Astrocyte (in vitro differentiated cells and primary cell): ENCODE measurements at regions not wholly inside any gene's neighbourhood (a gene's known extent, or its start where the extent isn't known, plus 50 kb on each side); places are given as distances from the start of the nearest gene placed in this dataset.

ENCODE experiments used
- DNase-seq: peaks from one replicate; pipeline ENCODE4 v3.0.0-alpha.2; 2010; ENCODE audit warnings: low read depth
- FAIRE-seq: peaks from 2 replicates; lab custom pipeline; 2011; peaks lifted over from hg19 to GRCh38; lab: Jason Lieb, UNC
- H2AFZ ChIP-seq: 2 replicates; pipeline ENCODE4 v1.6.0; 2012; ENCODE audit warnings: low read depth, low read length, inconsistent platforms
- H3K27ac ChIP-seq: 2 replicates; pipeline ENCODE4 v1.5.1; 2011; ENCODE audit warnings: low read depth, low read length, inconsistent platforms
- H3K27me3 ChIP-seq: 2 replicates; pipeline ENCODE4 v1.6.0; 2011; ENCODE audit warnings: low read length, inconsistent platforms; ENCODE audit not compliant: insufficient read depth
- H3K36me3 ChIP-seq: 2 replicates; pipeline ENCODE4 v1.5.1; 2011; ENCODE audit warnings: low read length, inconsistent platforms; ENCODE audit not compliant: insufficient read depth
- H3K4me1 ChIP-seq: 2 replicates; pipeline ENCODE4 v1.5.1; 2011; ENCODE audit warnings: low read length, inconsistent platforms; ENCODE audit not compliant: insufficient read depth
- H3K4me2 ChIP-seq: 2 replicates; pipeline ENCODE4 v1.6.0; 2012; ENCODE audit warnings: low read length, inconsistent platforms
- H3K4me3 ChIP-seq: 2 replicates; pipeline ENCODE4 v1.5.1; 2011; ENCODE audit warnings: low read depth, mild to moderate bottlenecking, low read length, inconsistent platforms; ENCODE audit not compliant: insufficient read depth
- H3K79me2 ChIP-seq: 2 replicates; pipeline ENCODE4 v1.6.0; 2012; ENCODE audit warnings: mild to moderate bottlenecking, low read length, inconsistent platforms; ENCODE audit not compliant: insufficient read depth
- H3K9ac ChIP-seq: 2 replicates; pipeline ENCODE4 v1.6.0; 2012; ENCODE audit warnings: mild to moderate bottlenecking, low read length, inconsistent platforms
- H3K9me3 ChIP-seq: 2 replicates; pipeline ENCODE4 v1.5.1; 2012; ENCODE audit warnings: low read depth, mild to moderate bottlenecking, low read length, inconsistent platforms; ENCODE audit not compliant: insufficient read depth
- H4K20me1 ChIP-seq: 2 replicates; pipeline ENCODE4 v1.6.0; 2012; ENCODE audit warnings: low read length, inconsistent platforms; ENCODE audit not compliant: insufficient read depth
- H3K27ac Mint-ChIP-seq: one replicate; pipeline ENCODE4 v1.8.0; 2021; ENCODE audit warnings: mild to moderate bottlenecking, mixed read lengths; ENCODE audit not compliant: unreplicated experiment
- H3K27me3 Mint-ChIP-seq: one replicate; pipeline ENCODE4 v1.8.0; 2021; ENCODE audit warnings: low read depth, mixed read lengths; ENCODE audit not compliant: unreplicated experiment
- H3K36me3 Mint-ChIP-seq: one replicate; pipeline ENCODE4 v1.8.0; 2021; ENCODE audit warnings: low read depth, mixed read lengths; ENCODE audit not compliant: unreplicated experiment
- H3K4me1 Mint-ChIP-seq: one replicate; pipeline ENCODE4 v1.8.0; 2021; ENCODE audit warnings: low read depth, mixed read lengths; ENCODE audit not compliant: unreplicated experiment
- H3K4me3 Mint-ChIP-seq: one replicate; pipeline ENCODE4 v1.8.0; 2021; ENCODE audit warnings: mild to moderate bottlenecking, moderate library complexity, mixed read lengths; ENCODE audit not compliant: unreplicated experiment
- H3K9me3 Mint-ChIP-seq: one replicate; pipeline ENCODE4 v1.8.0; 2021; ENCODE audit warnings: mild to moderate bottlenecking, mixed read lengths; ENCODE audit not compliant: unreplicated experiment
- EZH2 ChIP-seq: IDR thresholded peaks from 2 replicates; pipeline ENCODE4 v1.6.1; 2012; ENCODE audit warnings: mild to moderate bottlenecking, low read length, inconsistent platforms; ENCODE audit not compliant: insufficient read depth
- TF ChIP-seq, protein P1 (sequence below): IDR thresholded peaks from 2 replicates; pipeline ENCODE4 v1.5.1; 2011; ENCODE audit warnings: low read depth, mild to moderate bottlenecking, inconsistent platforms, low read length, moderate library complexity; ENCODE audit not compliant: insufficient read depth

DNA sequence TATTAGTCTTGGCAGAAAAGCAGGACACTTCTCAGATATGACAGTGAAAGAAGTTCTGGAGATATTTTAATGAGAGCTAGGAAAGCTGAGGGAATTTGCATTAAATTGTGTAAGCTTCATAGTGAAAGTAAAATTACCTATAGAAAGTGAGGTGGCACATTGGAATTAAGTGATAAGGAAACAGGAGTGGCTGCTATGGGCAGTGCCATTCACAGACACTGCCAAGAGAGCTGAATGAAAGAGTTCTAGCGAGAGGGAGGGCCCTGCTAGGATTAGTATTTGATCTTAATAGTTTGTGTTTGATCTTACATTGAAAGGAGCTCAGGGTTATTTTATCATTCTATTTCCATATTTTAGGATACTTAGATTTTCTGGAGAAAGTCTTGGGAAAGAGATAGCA, 351.9 kb downstream of the DDX10 start:
- no peak overlapping the region for H3K4me3 Mint-ChIP-seq
- no peaks in the 10 kb centered on the region for H3K36me3 Mint-ChIP-seq

DNA sequence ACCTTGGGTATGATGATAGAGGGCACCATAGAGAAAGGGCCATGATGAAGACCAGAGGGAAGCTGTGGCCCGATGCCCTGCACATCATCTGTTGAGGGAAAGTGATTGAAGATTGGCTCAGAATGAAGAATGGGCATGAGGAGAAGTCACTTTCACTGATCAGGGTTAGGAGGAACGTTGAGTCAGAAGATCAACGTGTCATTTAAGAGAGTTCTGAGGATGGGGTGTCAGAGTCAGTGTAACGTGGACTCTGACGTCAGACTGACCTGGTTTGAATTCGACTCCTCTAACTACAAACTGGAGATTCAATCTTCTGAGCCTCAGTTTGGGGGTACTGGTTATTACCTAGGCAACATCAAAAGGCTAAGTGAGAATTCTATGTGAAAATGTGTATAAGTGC, 352.6 kb downstream of the DDX10 start:
- TF ChIP-seq, protein P1, sequence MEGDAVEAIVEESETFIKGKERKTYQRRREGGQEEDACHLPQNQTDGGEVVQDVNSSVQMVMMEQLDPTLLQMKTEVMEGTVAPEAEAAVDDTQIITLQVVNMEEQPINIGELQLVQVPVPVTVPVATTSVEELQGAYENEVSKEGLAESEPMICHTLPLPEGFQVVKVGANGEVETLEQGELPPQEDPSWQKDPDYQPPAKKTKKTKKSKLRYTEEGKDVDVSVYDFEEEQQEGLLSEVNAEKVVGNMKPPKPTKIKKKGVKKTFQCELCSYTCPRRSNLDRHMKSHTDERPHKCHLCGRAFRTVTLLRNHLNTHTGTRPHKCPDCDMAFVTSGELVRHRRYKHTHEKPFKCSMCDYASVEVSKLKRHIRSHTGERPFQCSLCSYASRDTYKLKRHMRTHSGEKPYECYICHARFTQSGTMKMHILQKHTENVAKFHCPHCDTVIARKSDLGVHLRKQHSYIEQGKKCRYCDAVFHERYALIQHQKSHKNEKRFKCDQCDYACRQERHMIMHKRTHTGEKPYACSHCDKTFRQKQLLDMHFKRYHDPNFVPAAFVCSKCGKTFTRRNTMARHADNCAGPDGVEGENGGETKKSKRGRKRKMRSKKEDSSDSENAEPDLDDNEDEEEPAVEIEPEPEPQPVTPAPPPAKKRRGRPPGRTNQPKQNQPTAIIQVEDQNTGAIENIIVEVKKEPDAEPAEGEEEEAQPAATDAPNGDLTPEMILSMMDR: no peak
- no peak for TF ChIP-seq EZH2
- Histone ChIP-seq H3K4me1 (peaks cover 5% of the 10 kb centered on the region), H3K27me3 (no peaks in the 10 kb centered on the region), H3K9ac (no peak overlapping the region), H3K36me3 (no peaks in the 10 kb centered on the region), H4K20me1 (no peaks in the 10 kb centered on the region), H3K4me2 (no peak overlapping the region), H3K9me3 (no peaks in the 10 kb centered on the region), H3K4me3 (no peak overlapping the region), H3K79me2 (no peaks in the 10 kb centered on the region), H3K27ac (no peak overlapping the region), H2AFZ (no peak overlapping the region)
- Mint-ChIP-seq H3K27ac (no peak overlapping the region), H3K36me3 (no peaks in the 10 kb centered on the region), H3K4me1 (no peaks in the 10 kb centered on the region), H3K27me3 (peaks cover 2% of the 10 kb centered on the region), H3K4me3 (no peak overlapping the region), H3K9me3 (no peaks in the 10 kb centered on the region)
- DNase-seq (no peak), FAIRE-seq (no peak)

More for the DNA sequence above, 351.9 kb downstream of the DDX10 start:
- no peak overlapping the region for H3K4me2 ChIP-seq
- no peak overlapping the region for H2AFZ ChIP-seq
- H3K4me3 ChIP-seq: no peak overlapping the region
- Mint-ChIP-seq H3K27me3 (peaks cover 2% of the 10 kb centered on the region), H3K27ac (no peak overlapping the region), H3K9me3 (no peaks in the 10 kb centered on the region), H3K4me1 (no peaks in the 10 kb centered on the region)
- peaks cover 5% of the 10 kb centered on the region for H3K4me1 ChIP-seq
- DNase-seq: no peak
- no peaks in the 10 kb centered on the region for H3K27me3 ChIP-seq
- no peak overlapping the region for H3K9ac ChIP-seq
- TF ChIP-seq, protein P1: no peak
- no peak for TF ChIP-seq EZH2
- no peak for FAIRE-seq
- H3K27ac ChIP-seq: no peak overlapping the region
- H4K20me1 ChIP-seq: no peaks in the 10 kb centered on the region
- H3K36me3 ChIP-seq: no peaks in the 10 kb centered on the region
- no peaks in the 10 kb centered on the region for H3K79me2 ChIP-seq
- no peaks in the 10 kb centered on the region for H3K9me3 ChIP-seq

DNA sequence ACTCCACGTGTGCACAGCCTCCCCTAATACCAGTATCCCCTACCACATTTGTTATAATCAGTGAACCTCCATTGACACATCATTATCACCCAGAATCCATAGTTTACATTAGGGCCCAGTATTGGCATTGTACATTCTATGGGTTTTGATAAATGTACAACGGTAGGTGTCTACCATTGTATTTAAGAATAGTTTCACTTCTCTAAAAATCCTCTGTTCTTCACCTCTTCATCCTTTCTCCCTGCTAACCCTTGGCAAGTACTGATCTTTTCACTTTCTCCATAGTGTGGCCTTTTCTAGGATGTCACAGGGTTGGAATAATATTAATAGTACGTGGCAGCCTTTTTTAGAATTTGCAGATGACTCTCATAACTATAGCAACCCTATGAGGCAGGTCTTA, 353.8 kb downstream of the DDX10 start:
- no peak overlapping the region for H2AFZ ChIP-seq
- peaks cover 5% of the 10 kb centered on the region for H3K4me1 ChIP-seq
- H3K27ac Mint-ChIP-seq: no peak overlapping the region
- H3K79me2 ChIP-seq: no peaks in the 10 kb centered on the region
- no peak overlapping the region for H3K4me3 ChIP-seq
- H3K9me3 ChIP-seq: no peaks in the 10 kb centered on the region
- H3K36me3 ChIP-seq: no peaks in the 10 kb centered on the region
- no peak for TF ChIP-seq EZH2
- TF ChIP-seq, protein P1: no peak
- no peaks in the 10 kb centered on the region for H3K27me3 ChIP-seq
- H3K9me3 Mint-ChIP-seq: peaks cover 1% of the 10 kb centered on the region
- no peak overlapping the region for H3K27ac ChIP-seq
- no peak overlapping the region for H3K4me2 ChIP-seq
- FAIRE-seq: no peak
- no peak overlapping the region for H3K4me3 Mint-ChIP-seq
- no peaks in the 10 kb centered on the region for H3K36me3 Mint-ChIP-seq
- no peaks in the 10 kb centered on the region for H3K4me1 Mint-ChIP-seq
- DNase-seq: no peak
- H3K27me3 Mint-ChIP-seq: no peaks in the 10 kb centered on the region
- no peak overlapping the region for H3K9ac ChIP-seq
- H4K20me1 ChIP-seq: no peaks in the 10 kb centered on the region
